Smooth muscle cell (in vitro differentiated cells): ENCODE measurements at regions not wholly inside any gene's neighbourhood (a gene's known extent, or its start where the extent isn't known, plus 50 kb on each side); places are given as distances from the start of the nearest gene placed in this dataset.

Source experiments
- DNase-seq: peaks from one replicate; lab custom pipeline; 2025; ENCODE audit not compliant: unreplicated experiment; lab: John Stamatoyannopoulos, UW
- H2AFZ ChIP-seq: fragments of 200-600 bp; sonication (generic); 2 replicates; pipeline ENCODE4 v1.6.0; 2016; ENCODE audit warnings: antibody characterized with exemption, low read depth, mild to moderate bottlenecking
- H3F3A ChIP-seq: fragments of 200-600 bp; sonication (generic); 2 replicates; pipeline ENCODE4 v1.6.0; 2017; ENCODE audit warnings: antibody characterized with exemption, low read depth
- H3K27ac ChIP-seq: fragments of 200-600 bp; sonication (generic); 2 replicates; pipeline ENCODE4 v1.5.1; 2016; ENCODE audit warnings: low read depth, mild to moderate bottlenecking
- H3K27me3 ChIP-seq: fragments of 200-600 bp; sonication (generic); 2 replicates; pipeline ENCODE4 v1.6.1; 2016; ENCODE audit warnings: low read depth, mild to moderate bottlenecking
- H3K36me3 ChIP-seq: fragments of 200-600 bp; sonication (generic); 2 replicates; pipeline ENCODE4 v1.5.1; 2016; ENCODE audit warnings: low read depth
- H3K4me1 ChIP-seq: fragments of 200-600 bp; sonication (generic); 2 replicates; pipeline ENCODE4 v1.5.1; 2016; ENCODE audit warnings: low read depth
- H3K4me2 ChIP-seq: fragments of 200-600 bp; sonication (generic); 2 replicates; pipeline ENCODE4 v1.6.0; 2016; ENCODE audit warnings: mild to moderate bottlenecking
- H3K4me3 ChIP-seq: fragments of 200-600 bp; sonication (generic); 2 replicates; pipeline ENCODE4 v1.5.1; 2016; ENCODE audit warnings: mild to moderate bottlenecking
- H3K79me2 ChIP-seq: fragments of 200-600 bp; sonication (generic); 2 replicates; pipeline ENCODE4 v1.6.0; 2016; ENCODE audit warnings: low read depth, mild to moderate bottlenecking
- H3K9ac ChIP-seq: fragments of 200-600 bp; sonication (generic); 2 replicates; pipeline ENCODE4 v1.6.0; 2016; ENCODE audit warnings: low read depth
- H3K9me3 ChIP-seq: fragments of 200-600 bp; sonication (generic); replicated peaks from 2 replicates; pipeline ENCODE4 v1.5.1; 2016; ENCODE audit warnings: low read depth
- H4K20me1 ChIP-seq: fragments of 200-600 bp; sonication (generic); 2 replicates; pipeline ENCODE4 v1.6.0; 2016; ENCODE audit warnings: low read depth
- CTCF ChIP-seq: fragments of 200-600 bp; sonication (generic); IDR thresholded peaks from 2 replicates; pipeline ENCODE4 v1.5.1; 2017; ENCODE audit warnings: borderline replicate concordance, mild to moderate bottlenecking, antibody characterized with exemption; ENCODE audit not compliant: insufficient read depth, poor library complexity, severe bottlenecking
- WGBS: methylation state at CpG from one replicate; pipeline ENCODE4 v1.1.7; 2016; ENCODE audit warnings: low lambda C conversion rate; 5-methylcytosine and 5-hydroxymethylcytosine counted together

GRCh38 chr7:24143547-24143946, 140.4 kb upstream of the NPY start:
- no peaks in the 10 kb centered on the region for H3F3A ChIP-seq
- 98% methylated on average over 4 of the region's 4 CpGs for WGBS
- H3K4me2 ChIP-seq: no peak overlapping the region
- H3K27me3 ChIP-seq: no peaks in the 10 kb centered on the region
- no peaks in the 10 kb centered on the region for H4K20me1 ChIP-seq
- H3K9me3 ChIP-seq: no peaks in the 10 kb centered on the region
- TF ChIP-seq CTCF: no peak
- H3K79me2 ChIP-seq: no peaks in the 10 kb centered on the region
- H3K36me3 ChIP-seq: no peaks in the 10 kb centered on the region
- H2AFZ ChIP-seq: no peak overlapping the region
- no peak overlapping the region for H3K27ac ChIP-seq
- DNase-seq: no peak
- H3K4me3 ChIP-seq: no peak overlapping the region
- H3K9ac ChIP-seq: no peak overlapping the region
- no peaks in the 10 kb centered on the region for H3K4me1 ChIP-seq

- Histone ChIP-seq H4K20me1 (no peaks in the 10 kb centered on the region), H3K36me3 (no peaks in the 10 kb centered on the region), H3F3A (no peaks in the 10 kb centered on the region), H3K4me3 (no peak overlapping the region), H3K79me2 (no peaks in the 10 kb centered on the region), H3K27me3 (no peaks in the 10 kb centered on the region), H2AFZ (no peak overlapping the region), H3K4me1 (no peaks in the 10 kb centered on the region), H3K27ac (no peak overlapping the region), H3K9ac (no peak overlapping the region), H3K4me2 (no peak overlapping the region), H3K9me3 (no peaks in the 10 kb centered on the region)
- TF ChIP-seq CTCF: no peak
- WGBS: 84% methylated on average over 1 of the region's 1 CpG
- no peak for DNase-seq
These were observed 132.0 kb upstream of the NPY start for GRCh38 chr7:24151944-24152343.

GRCh38 chr7:24152356-24152755, 131.6 kb upstream of the NPY start:
- Histone ChIP-seq H3K36me3 (no peaks in the 10 kb centered on the region), H2AFZ (no peak overlapping the region), H3K4me1 (no peaks in the 10 kb centered on the region), H4K20me1 (no peaks in the 10 kb centered on the region), H3K9ac (no peak overlapping the region), H3K4me2 (no peak overlapping the region), H3K79me2 (no peaks in the 10 kb centered on the region), H3K27ac (no peak overlapping the region), H3K9me3 (no peaks in the 10 kb centered on the region), H3K27me3 (no peaks in the 10 kb centered on the region), H3K4me3 (no peak overlapping the region), H3F3A (no peaks in the 10 kb centered on the region)
- TF ChIP-seq CTCF: no peak
- WGBS: 61% methylated on average over 1 of the region's 1 CpG
- no peak for DNase-seq

- TF ChIP-seq CTCF: no peak
- H3K4me1 ChIP-seq: no peaks in the 10 kb centered on the region
- no peaks in the 10 kb centered on the region for H3K36me3 ChIP-seq
- no peaks in the 10 kb centered on the region for H3K79me2 ChIP-seq
- H3F3A ChIP-seq: no peaks in the 10 kb centered on the region
- no peak overlapping the region for H2AFZ ChIP-seq
- H3K9me3 ChIP-seq: no peaks in the 10 kb centered on the region
- 82% methylated on average over 6 of the region's 6 CpGs for WGBS
- H3K4me3 ChIP-seq: no peak overlapping the region
- no peaks in the 10 kb centered on the region for H4K20me1 ChIP-seq
- DNase-seq: no peak
- no peak overlapping the region for H3K27ac ChIP-seq
- H3K9ac ChIP-seq: no peak overlapping the region
- H3K27me3 ChIP-seq: no peaks in the 10 kb centered on the region
- no peak overlapping the region for H3K4me2 ChIP-seq
These were observed 131.0 kb upstream of the NPY start for GRCh38 chr7:24152877-24153472.
